CD14-positive monocyte (primary cell): ENCODE measurements at regions not wholly inside any gene's neighbourhood (a gene's known extent, or its start where the extent isn't known, plus 50 kb on each side); places are given as distances from the start of the nearest gene placed in this dataset.

Experiments used
- DNase-seq, 3 donors: peaks; one replicate each; pipeline ENCODE4 v3.0.0-alpha.2; 2011 to 2022
- H2AFZ ChIP-seq: 2 replicates; pipeline ENCODE4 v1.6.0; 2012; ENCODE audit warnings: mild to moderate bottlenecking, low read depth, low read length, inconsistent platforms; ENCODE audit not compliant: insufficient read depth, poor library complexity, severe bottlenecking
- H3K27ac ChIP-seq, 2 donors: 1 replicate in 1 of 2; 2 replicates in 1 of 2; pipeline ENCODE4 v1.5.1; 2012 to 2013; ENCODE audit warnings: low read length in 2 of 2, control low read depth in 1 of 2, inconsistent platforms in 1 of 2, low read depth in 1 of 2, mild to moderate bottlenecking in 1 of 2
- H3K27me3 ChIP-seq, 2 donors: one replicate each; pipeline versions ENCODE4 v1.6.0 to v1.6.1; 2011 to 2013; ENCODE audit warnings: low read length in 2 of 2; ENCODE audit not compliant: control insufficient read depth in 2 of 2, insufficient read depth in 2 of 2
- H3K36me3 ChIP-seq, 2 donors: replicated peaks in 1 of 2; 1 replicate in 1 of 2; 2 replicates in 1 of 2; pipeline versions ENCODE4 v1.5.1 to v1.6.1; 2012 to 2013; ENCODE audit warnings: low read length in 2 of 2, control low read depth in 1 of 2, inconsistent platforms in 1 of 2, mild to moderate bottlenecking in 1 of 2; ENCODE audit not compliant: insufficient read depth in 2 of 2, control insufficient read depth in 1 of 2
- H3K4me1 ChIP-seq, 2 donors: 1 replicate in 1 of 2; 2 replicates in 1 of 2; pipeline versions ENCODE4 v1.5.1 to v1.6.1; 2012 to 2013; ENCODE audit warnings: low read length in 2 of 2, control low read depth in 1 of 2, inconsistent platforms in 1 of 2, mild to moderate bottlenecking in 1 of 2, moderate library complexity in 1 of 2; ENCODE audit not compliant: insufficient read depth in 2 of 2, control insufficient read depth in 1 of 2
- H3K4me2 ChIP-seq: replicated peaks from 2 replicates; pipeline ENCODE3; 2012; ENCODE audit warnings: low read length, moderate library complexity, mild to moderate bottlenecking; ENCODE audit not compliant: poor library complexity, severe bottlenecking; ENCODE audit errors: extremely low read depth
- H3K4me3 ChIP-seq, 3 experiments: fragments of 200-600 bp in 1 of 3; sonication (generic) in 1 of 3; replicated peaks in 1 of 3; 1 replicate in 2 of 3; 2 replicates in 1 of 3; pipeline ENCODE4 v1.5.1; 2011 to 2013; ENCODE audit warnings: low read length in 3 of 3, mild to moderate bottlenecking in 3 of 3, control low read depth in 2 of 3, low read depth in 2 of 3, inconsistent platforms in 1 of 3, moderate library complexity in 1 of 3
- H3K79me2 ChIP-seq: 2 replicates; pipeline ENCODE4 v1.6.0; 2012; ENCODE audit warnings: mild to moderate bottlenecking, control low read depth, inconsistent platforms, low read length, moderate library complexity; ENCODE audit not compliant: insufficient read depth
- H3K9ac ChIP-seq: 2 replicates; pipeline ENCODE4 v1.6.0; 2017; ENCODE audit warnings: low read length, mild to moderate bottlenecking; ENCODE audit not compliant: insufficient read depth, poor library complexity, severe bottlenecking
- H3K9me3 ChIP-seq, 2 donors: replicated peaks in 1 of 2; 1 replicate in 1 of 2; 2 replicates in 1 of 2; pipeline versions ENCODE4 v1.5.1 to v1.6.1; 2012 to 2013; ENCODE audit warnings: low read length in 2 of 2, control low read depth in 1 of 2; ENCODE audit not compliant: control insufficient read depth in 1 of 2, insufficient read depth in 1 of 2
- H4K20me1 ChIP-seq: 2 replicates; pipeline ENCODE4 v1.6.0; 2012; ENCODE audit warnings: mild to moderate bottlenecking, low read length, control low read depth, moderate library complexity; ENCODE audit not compliant: insufficient read depth
- H3K27ac Mint-ChIP-seq, 7 donors: one replicate each; pipeline ENCODE4 v1.8.0; 2020; ENCODE audit warnings: mild to moderate bottlenecking in 7 of 7, mixed read lengths in 7 of 7, moderate library complexity in 6 of 7, inconsistent platforms in 2 of 7
- H3K27me3 Mint-ChIP-seq, 3 donors: one replicate each; pipeline ENCODE4 v1.8.0; 2021 to 2022; ENCODE audit warnings: low read depth in 3 of 3, mild to moderate bottlenecking in 3 of 3, mixed read lengths in 3 of 3, moderate library complexity in 3 of 3, inconsistent platforms in 1 of 3
- H3K36me3 Mint-ChIP-seq, 2 donors: one replicate each; pipeline ENCODE4 v1.8.0; 2020; ENCODE audit warnings: mixed read lengths in 2 of 2, inconsistent platforms in 1 of 2, mild to moderate bottlenecking in 1 of 2
- H3K4me1 Mint-ChIP-seq: one replicate; pipeline ENCODE4 v1.8.0; 2020; ENCODE audit warnings: mild to moderate bottlenecking, mixed read lengths
- H3K4me3 Mint-ChIP-seq, 2 donors: one replicate each; pipeline ENCODE4 v1.8.0; 2020; ENCODE audit warnings: mild to moderate bottlenecking in 2 of 2, mixed read lengths in 2 of 2, moderate library complexity in 1 of 2
- H3K9me3 Mint-ChIP-seq, 7 donors: one replicate each; pipeline ENCODE4 v1.8.0; 2020 to 2022; ENCODE audit warnings: mixed read lengths in 7 of 7, mild to moderate bottlenecking in 6 of 7, moderate library complexity in 6 of 7, inconsistent platforms in 2 of 7
- CTCF ChIP-seq: fragments of 200-600 bp; IDR thresholded peaks from one replicate; pipeline ENCODE4 v1.8.0; 2022; ENCODE audit warnings: antibody characterized with exemption, mild to moderate bottlenecking
- WGBS: methylation state at CpG from one replicate; pipeline ENCODE4 v1.1.5; 2013; ENCODE audit warnings: missing lambda C conversion rate; ENCODE audit not compliant: insufficient coverage; 5-methylcytosine and 5-hydroxymethylcytosine counted together
- intact Hi-C, 2 donors: fragments of 100-400 bp; cut with micrococcal nuclease; formaldehyde crosslinking; loops; one replicate each; pipeline versions ENCODE4 v1.15.0 to v1.15.1; 2023

- WGBS: 83% methylated on average over 1 of the region's 5 CpGs
- no peaks in the 10 kb centered on the region for H3K36me3 Mint-ChIP-seq
- H3K27ac Mint-ChIP-seq: no peak overlapping the region
- no peak for DNase-seq
- H3K4me1 ChIP-seq: no peaks in the 10 kb centered on the region
- H3K36me3 ChIP-seq: no peaks in the 10 kb centered on the region
- no peak overlapping the region for H3K27ac ChIP-seq
- no peaks in the 10 kb centered on the region for H4K20me1 ChIP-seq
- H3K27me3 ChIP-seq: no peaks in the 10 kb centered on the region
- no peak overlapping the region for H3K4me3 Mint-ChIP-seq
- H3K9me3 ChIP-seq: no peaks in the 10 kb centered on the region
- no peaks in the 10 kb centered on the region for H3K4me1 Mint-ChIP-seq
- H3K4me3 ChIP-seq: no peak overlapping the region
- no peak for TF ChIP-seq CTCF
- H3K79me2 ChIP-seq: no peaks in the 10 kb centered on the region
- H3K9me3 Mint-ChIP-seq: peaks cover 0 to 3% (median 2%) of the 10 kb centered on the region in 7 donors
- peaks cover 0 to 3% (median 2%) of the 10 kb centered on the region in 3 donors for H3K27me3 Mint-ChIP-seq
- H2AFZ ChIP-seq: no peak overlapping the region
- intact Hi-C loops: no loop called here
- H3K4me2 ChIP-seq: no peak overlapping the region
- no peak overlapping the region for H3K9ac ChIP-seq
Measured at GRCh38 chr14:44820230-44820964, 141.3 kb downstream of the KLHL28 start.

- Mint-ChIP-seq H3K4me3 (no peak overlapping the region), H3K4me1 (no peaks in the 10 kb centered on the region), H3K27ac (no peak overlapping the region), H3K36me3 (no peaks in the 10 kb centered on the region), H3K9me3 (no peaks in the 10 kb centered on the region), H3K27me3 (peaks cover 0 to 10% (median 2%) of the 10 kb centered on the region in 3 donors)
- no peaks in the 10 kb centered on the region for H3K79me2 ChIP-seq
- H3K9ac ChIP-seq: no peak overlapping the region
- no peak overlapping the region for H3K27ac ChIP-seq
- intact Hi-C loops: no loop called here
- no peaks in the 10 kb centered on the region for H3K9me3 ChIP-seq
- no CpG with 5 or more reads among the region's 2 CpGs for WGBS
- no peaks in the 10 kb centered on the region for H4K20me1 ChIP-seq
- H3K4me2 ChIP-seq: no peak overlapping the region
- H2AFZ ChIP-seq: no peak overlapping the region
- no peaks in the 10 kb centered on the region for H3K27me3 ChIP-seq
- no peaks in the 10 kb centered on the region for H3K36me3 ChIP-seq
- no peaks in the 10 kb centered on the region for H3K4me1 ChIP-seq
- H3K4me3 ChIP-seq: no peak overlapping the region
- no peak for TF ChIP-seq CTCF
- DNase-seq: no peak
Measured at GRCh38 chr14:44814196-44814595, 147.6 kb downstream of the KLHL28 start.
